ENCODE measurements at regions not wholly inside any gene's neighbourhood (a gene's known extent, or its start where the extent isn't known, plus 50 kb on each side); places are given as distances from the start of the nearest gene placed in this dataset.
A peak's percentile ranks its signal among the peaks of the same experiment; 100 is the strongest.
"Not testable (repeated sequence)": the region's sequence is repeated elsewhere in the genome, so short reads cannot be mapped to it uniquely, and the experiment has no call there.

GRCh38 chr20:40634891-40635290, 54.1 kb downstream of the MAFB start:
- no peak for DNase-seq

GRCh38 chr20:40633123-40633850, 55.7 kb downstream of the MAFB start:
- DNase-seq, result no peak

GRCh38 chr20:40632346-40632976, 56.6 kb downstream of the MAFB start:
- no peak for DNase-seq

GRCh38 chr20:40631119-40631631, 57.9 kb downstream of the MAFB start:
- DNase-seq, result no peak

- peak; percentile 70 for DNase-seq
Measured at GRCh38 chr20:40630713-40631112, 58.3 kb downstream of the MAFB start.

GRCh38 chr20:40630099-40630498, 58.9 kb downstream of the MAFB start:
- no peak for DNase-seq

- DNase-seq, result no peak
Measured at GRCh38 chr20:40628877-40629276, 60.2 kb downstream of the MAFB start.

GRCh38 chr20:40619053-40619452, 70.0 kb downstream of the MAFB start:
- DNase-seq, result not testable (repeated sequence)

- no peak for DNase-seq
Measured at GRCh38 chr20:40617594-40617993, 71.4 kb downstream of the MAFB start.

GRCh38 chr20:40612837-40613236, 76.2 kb downstream of the MAFB start:
- no peak for DNase-seq

- DNase-seq, result no peak
Measured at GRCh38 chr20:40612247-40612646, 76.8 kb downstream of the MAFB start.

- DNase-seq, result peak; percentile 77
Measured at GRCh38 chr20:40610730-40611129, 78.3 kb downstream of the MAFB start.

GRCh38 chr20:40607927-40608326, 81.1 kb downstream of the MAFB start:
- no peak for DNase-seq

GRCh38 chr20:40606660-40607059, 82.4 kb downstream of the MAFB start:
- no peak for DNase-seq

GRCh38 chr20:40606237-40606636, 82.8 kb downstream of the MAFB start:
- no peak for DNase-seq

- DNase-seq, result no peak
Measured at GRCh38 chr20:40604416-40604815, 84.6 kb downstream of the MAFB start.

- DNase-seq, result no peak
Measured at GRCh38 chr20:40603057-40603651, 85.9 kb downstream of the MAFB start.

- DNase-seq, result peak; percentile 73
Measured at GRCh38 chr20:40602381-40602780, 86.7 kb downstream of the MAFB start.

- DNase-seq, result peak; percentile 42
Measured at GRCh38 chr20:40600441-40601219, 88.4 kb downstream of the MAFB start.

GRCh38 chr20:40599987-40600386, 89.0 kb downstream of the MAFB start:
- no peak for DNase-seq

- DNase-seq, result peak; percentile 88
Measured at GRCh38 chr20:40592941-40593340, 96.1 kb downstream of the MAFB start.

GRCh38 chr20:40591536-40591935, 97.5 kb downstream of the MAFB start:
- peak; percentile 72 for DNase-seq

GRCh38 chr20:40591119-40591518, 97.9 kb downstream of the MAFB start:
- peak; percentile 31 for DNase-seq
